Stimulated activated CD8-positive, alpha-beta memory T cell treated with anti-CD3 and anti-CD28 coated beads, Interleukin-12 subunit alpha, Interleukin-12 subunit beta, amount 100 ng/mL, for 1 hour (primary cell): ENCODE measurements at regions not wholly inside any gene's neighbourhood (a gene's known extent, or its start where the extent isn't known, plus 50 kb on each side); places are given as distances from the start of the nearest gene placed in this dataset.

Experiments used
- DNase-seq: peaks from one replicate; pipeline ENCODE4 v3.0.0-alpha.2; 2020; ENCODE audit warnings: low read depth

DNA sequence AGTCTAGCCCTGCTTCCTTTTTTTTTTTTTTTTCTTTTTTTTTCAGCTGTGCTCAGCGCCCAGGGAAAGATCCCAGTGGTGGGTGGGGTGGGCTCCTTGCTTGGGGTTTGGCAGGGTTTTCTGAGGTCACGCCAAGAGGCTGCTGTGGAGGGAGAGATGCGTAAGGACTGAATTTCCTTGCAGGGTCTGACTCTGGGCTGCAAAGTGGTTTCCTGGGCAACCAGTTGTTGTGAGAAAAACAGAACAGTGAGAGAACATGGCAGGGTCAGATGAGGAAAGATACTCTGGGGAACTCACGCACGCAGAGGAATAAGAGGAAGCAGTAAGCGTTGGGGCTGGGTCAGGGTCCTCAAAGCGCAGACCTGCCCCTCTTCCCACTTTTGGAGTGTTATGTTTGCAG lies 119.5 kb downstream of the IRF8 start:
- DNase-seq, result no peak

DNA sequence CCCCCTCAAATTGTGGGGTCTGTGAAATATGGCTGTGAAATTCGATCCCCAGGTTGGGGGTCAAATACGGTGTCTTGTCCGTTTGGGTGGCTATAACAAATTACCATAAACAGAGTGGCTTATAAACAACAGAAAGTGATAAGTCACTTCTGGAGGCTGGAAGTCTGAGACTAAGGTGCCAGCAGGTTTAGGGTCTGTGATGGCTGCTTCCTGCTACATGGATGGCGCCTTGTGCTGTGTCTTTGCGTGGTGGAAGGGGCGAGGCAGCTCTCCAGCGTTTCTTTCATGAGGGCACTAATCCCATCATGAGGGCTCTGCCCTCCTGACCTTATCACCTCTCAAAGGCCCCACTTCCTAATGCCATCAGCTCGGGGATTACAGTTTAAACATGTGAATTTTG lies 120.0 kb downstream of the IRF8 start:
- DNase-seq, result no peak

DNA sequence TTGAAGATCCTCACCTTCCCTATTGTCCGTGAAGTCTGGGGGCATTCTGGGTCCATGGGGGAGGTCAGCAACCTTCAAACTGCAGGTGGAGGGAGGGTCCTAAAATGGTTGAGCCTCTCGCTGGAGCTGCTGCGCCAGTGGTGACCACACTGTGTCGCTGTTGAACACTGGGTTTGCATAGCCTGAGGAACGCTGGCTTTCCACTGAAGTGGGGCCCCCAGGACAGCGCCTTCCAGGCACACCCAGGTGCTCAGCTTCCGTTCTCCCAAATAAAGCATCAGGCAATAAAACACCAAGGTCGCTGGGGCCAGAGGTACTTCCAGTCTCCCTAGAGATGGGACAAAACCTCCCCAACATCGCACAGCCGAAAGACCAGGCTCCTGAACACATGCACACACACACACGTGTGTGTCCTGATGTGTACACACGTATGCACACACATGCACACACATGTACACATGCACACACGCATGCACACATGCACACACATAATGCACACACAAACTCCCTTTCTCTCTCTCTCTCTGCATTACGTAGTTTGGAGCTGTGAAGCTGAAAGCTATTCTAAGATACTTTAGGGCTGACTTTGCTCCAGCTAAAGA lies 120.6 kb downstream of the IRF8 start:
- no peak for DNase-seq

DNA sequence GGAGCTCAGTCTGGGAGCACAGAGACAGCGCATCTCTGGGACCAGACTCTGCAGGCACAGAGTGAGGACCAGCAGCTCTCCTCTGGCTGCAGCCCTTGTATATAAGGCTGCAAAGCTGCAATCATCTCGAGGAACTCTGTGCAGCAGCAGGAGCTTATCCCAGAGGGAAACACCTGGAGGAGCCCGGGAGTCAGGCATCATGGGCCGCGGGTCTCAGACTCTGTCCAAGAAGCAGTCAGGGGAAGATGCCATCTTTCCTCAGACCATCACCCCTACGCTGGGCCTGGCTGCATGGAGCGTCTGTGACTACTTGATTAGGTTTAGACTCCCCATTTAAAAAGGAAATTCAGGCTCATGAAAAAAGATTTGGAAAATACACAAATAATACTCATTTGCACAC lies 122.0 kb downstream of the IRF8 start:
- no peak for DNase-seq

DNA sequence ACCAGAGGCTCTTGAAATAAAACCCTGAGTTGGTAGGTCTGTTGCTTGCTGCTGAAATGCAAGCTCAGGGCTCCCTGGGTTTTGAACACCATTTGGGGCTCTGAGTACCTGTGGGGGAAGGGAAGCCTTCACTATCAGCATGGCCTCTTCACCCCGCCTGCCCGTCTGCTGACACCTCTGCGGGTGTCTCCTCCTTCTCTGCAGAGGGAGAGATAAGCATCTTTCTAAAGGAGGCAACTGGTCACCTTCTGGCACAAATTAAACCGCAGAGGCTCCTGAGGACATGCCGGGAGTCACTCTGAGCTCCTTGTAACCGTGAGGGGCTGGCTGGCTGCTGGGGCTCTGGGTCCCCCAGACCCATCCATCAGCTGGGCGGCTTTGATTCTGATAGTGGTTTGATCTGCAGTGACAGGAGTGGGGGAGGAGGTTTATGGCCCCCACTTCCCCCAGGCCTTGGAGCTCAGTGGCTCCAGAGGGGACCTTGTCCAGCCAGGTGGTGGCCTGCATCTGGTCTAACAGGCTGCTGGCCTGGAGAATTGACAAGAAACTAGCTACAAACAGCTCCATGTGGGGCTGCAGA lies 123.5 kb downstream of the IRF8 start:
- DNase-seq, result no peak

DNA sequence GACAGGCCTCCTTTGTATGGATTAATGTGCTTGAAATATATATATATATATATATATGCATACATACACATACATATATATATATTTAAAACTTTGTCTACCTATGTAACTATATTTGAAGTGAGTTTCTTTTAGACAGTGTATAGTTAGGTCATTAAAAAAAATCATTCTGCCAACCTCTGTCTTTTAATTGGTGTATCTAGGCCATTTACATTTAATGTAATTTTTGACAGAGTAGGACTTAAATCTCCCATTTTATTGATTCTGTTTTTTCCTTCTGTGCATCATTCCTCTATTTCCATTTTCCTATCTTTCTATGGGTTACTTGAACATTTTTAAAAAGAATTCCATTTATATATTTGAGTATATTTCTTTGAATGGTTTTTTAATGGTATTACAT lies 125.2 kb downstream of the IRF8 start:
- DNase-seq, result no peak

DNA sequence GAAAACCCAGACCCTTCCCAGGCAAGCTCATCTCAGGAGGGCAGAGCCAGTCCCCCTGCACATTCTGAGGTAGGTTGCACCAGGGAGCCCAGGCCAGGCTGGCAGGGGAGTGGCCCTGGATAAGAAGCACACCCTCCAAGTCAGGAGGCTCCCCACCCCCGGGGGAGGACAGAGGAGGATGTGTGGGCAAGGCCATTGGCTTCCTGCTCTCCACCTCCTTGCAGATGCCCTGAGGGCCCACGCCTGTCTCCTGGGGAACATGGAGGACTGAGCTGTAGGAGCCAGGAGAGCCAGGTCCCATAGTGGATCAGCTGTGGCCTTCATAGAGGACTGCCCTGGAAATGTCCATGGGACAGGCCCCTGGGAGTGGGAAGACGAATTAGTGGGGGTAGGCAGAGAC lies 126.7 kb downstream of the IRF8 start:
- DNase-seq, result no peak

DNA sequence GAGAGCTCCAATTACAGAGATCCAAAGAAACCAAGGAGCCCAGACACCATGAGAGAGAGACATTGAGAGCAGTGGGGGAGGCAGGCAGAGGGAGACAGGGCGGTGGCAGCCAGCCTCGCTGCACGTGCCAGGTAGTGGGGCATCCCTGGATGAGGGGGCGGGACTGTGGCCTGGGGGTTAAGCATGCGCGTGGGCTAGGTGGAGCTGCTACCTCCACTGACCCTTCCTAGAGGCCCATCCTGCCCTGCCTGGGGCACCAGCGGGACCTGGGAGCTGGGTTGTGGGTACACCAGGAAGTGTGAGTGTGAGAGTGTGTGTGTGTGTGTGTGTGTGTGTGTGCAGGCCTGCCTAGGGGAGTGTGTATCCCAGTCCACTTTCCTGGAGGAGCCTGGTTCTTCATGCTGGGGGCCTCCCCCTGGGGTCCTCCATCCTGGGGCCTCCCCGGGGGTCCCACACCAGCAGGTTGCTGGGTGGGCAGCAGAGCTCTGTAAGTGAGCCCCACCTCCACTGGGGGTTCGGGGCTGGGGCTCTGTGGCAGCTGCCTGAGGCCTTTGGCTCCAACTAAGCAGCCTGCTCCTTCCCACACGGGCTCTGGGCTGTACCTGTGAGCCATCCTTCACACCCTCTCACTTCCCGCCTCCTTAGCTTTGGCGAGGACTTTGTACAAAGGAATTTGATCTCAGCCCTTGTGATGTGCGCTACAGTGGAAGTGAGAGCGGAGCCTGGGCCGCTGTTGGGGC lies 127.4 kb downstream of the IRF8 start:
- DNase-seq, result no peak

DNA sequence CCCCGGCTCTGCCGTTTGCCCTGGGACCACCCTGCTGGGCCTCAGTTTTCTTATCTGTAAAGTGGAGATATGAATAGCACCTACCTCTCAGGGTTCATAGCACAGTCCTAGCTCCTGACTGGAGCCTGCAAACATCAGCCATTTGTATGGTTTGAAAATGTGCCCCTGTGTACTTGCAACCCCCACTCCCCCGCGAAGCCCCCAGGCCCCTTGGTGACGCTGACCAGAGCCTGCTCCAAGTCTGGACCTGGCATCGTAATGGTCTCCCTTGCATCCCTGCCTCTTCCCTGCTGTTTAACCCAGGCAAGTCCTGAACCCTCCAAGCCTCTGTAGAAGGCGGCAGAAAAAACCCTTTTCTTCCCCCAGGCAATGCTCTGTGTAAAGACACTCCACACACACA lies 128.0 kb downstream of the IRF8 start:
- no peak for DNase-seq

DNA sequence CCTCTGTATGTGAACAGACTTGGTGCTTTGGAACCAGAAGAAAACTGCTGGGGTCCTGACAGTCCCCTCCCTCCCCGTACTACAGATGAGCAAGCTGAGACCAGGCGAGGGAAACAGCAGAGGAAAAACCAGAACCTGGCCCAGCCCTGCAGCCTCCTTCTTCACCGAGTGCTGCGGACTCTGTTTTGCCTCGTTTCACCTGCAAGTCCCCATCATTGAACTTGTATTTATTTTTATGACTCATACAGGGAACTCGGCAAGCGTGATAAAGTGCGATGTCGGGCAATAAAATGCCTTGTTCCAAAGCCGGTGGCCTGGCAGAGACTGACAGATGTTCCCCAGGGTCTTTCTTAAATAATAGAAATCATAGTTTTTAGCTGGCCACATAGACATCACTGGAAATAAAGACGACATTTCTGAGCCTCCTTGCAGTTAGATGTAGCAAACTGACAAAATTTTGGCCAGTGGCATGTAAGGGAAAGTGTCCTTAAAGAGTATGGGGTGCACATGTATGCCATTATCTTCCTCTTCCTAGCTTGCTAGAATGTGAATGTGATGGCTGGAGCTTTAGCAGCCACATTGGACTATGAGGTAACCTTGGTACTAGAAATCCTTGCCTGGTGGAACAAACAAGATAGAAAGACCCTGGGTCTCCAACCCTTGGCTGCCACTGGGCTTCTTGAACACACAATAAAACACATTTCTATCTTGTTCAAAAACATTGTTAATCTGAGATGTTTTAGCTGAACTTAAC lies 128.6 kb downstream of the IRF8 start:
- no peak for DNase-seq

DNA sequence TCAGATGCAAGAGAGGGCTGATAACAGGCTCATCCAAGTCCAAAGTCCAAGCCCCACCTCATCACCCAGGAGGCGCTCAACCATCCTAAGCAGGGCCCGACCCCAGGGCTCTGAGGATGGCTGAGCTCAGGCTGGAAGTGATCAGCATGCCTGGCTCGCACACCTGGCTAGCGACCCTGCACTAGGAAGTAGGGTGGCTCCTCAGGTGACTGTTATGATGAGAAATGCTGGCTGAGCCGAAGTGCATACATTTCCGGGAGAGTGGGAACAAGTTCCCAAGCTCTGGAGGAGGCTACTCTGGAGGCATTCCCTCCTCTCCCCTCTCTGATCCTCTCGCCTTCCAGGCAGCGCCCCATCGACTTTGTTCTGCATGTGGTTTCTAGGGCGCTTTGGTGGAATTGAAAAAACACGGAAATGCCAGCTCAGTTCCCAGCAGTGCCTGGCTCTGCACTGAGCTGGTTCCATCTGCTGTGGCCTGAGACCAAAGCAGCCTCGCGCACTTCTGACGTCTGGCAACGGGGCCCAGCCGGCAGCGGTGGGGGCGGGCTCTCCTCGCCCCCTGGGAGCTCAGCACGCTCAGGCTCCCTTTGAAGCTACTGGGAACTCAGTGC lies 130.3 kb downstream of the IRF8 start:
- DNase-seq, result no peak

DNA sequence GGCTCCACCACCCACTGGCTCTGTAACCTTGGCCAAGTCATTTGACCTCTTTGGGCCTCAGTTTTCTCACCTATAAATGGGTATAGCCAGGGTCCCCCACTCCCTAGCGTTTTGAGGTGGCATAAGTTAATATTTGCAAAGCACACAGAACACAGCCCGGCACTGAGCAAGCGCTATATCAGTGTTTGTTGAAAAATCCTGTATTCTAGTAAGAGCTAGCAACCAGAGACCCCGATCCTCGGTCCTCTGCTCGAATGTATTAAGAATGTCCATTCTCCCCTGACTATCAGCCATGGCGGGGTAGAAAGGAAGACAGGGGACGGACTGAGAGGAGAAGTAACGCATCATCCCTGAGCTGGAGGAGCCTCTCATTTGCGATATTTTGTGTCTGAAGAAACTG lies 131.2 kb downstream of the IRF8 start:
- DNase-seq, result no peak

DNA sequence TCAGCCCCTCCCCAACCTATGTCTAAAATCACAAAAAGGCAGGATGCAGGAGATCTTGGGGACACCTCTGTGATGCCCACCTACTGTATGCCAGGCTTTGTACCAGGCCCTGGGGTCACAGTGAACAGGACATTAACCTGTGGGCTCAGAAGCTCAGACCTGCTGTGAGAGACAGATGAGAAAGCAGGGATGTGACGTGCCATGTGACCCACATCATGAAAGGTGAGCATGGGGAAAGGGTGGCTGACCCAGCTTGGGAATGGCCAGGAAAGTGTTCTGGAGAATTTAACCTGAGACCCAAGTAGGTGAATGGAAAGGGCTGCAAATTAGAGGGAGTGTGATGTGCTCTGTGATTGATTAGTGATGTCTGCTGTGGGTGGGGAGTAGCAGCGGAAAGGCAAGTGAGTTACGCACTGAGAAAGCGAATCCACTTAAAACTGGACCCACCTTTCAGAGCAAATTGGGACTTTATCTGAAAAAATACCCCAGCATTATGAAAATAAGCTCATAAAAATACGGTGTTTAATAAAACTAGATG lies 132.2 kb downstream of the IRF8 start:
- no peak for DNase-seq

DNA sequence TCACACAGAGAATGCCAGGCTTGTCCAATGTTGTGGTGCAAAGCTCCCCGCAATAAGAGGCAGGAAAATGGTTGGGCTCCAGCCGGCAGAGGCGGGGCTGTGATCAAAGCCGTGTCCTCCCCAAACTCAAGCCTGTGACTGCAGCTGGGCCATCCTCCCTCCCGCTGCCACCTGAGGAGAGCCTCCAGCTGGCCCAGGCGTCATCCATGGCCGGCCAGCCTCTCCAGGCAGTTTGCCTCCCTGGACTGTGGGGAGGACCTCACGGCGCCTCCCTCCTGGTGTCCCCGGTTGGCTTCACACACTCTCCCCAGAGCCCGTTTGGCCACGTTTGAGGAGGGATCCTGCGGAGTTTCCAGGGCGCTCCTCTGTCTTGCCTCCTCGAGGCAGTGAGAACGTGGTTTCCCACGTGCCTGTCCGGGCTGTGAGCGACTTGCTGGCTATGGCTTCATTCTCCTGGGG lies 134.1 kb downstream of the IRF8 start:
- DNase-seq, result no peak

DNA sequence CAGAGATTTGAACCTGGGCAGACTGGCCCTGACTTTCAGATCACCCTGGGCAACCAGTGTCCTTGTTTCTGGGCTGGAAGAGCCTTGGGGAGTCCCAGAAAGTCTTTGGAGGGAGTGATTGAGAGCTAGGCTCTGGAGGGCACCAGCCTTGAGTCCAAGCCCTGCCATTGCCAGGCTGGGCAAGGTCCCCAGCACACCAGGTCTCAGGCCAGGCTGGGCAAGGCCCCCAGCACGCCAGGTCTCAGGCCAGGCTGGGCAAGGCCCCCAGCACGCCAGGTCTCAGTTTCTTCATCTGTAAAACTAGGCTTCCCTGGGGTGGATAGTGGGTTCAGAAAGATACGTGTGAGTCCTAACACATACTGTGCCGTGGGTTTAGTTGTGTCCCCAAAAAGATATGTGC lies 135.0 kb downstream of the IRF8 start:
- DNase-seq, result no peak

DNA sequence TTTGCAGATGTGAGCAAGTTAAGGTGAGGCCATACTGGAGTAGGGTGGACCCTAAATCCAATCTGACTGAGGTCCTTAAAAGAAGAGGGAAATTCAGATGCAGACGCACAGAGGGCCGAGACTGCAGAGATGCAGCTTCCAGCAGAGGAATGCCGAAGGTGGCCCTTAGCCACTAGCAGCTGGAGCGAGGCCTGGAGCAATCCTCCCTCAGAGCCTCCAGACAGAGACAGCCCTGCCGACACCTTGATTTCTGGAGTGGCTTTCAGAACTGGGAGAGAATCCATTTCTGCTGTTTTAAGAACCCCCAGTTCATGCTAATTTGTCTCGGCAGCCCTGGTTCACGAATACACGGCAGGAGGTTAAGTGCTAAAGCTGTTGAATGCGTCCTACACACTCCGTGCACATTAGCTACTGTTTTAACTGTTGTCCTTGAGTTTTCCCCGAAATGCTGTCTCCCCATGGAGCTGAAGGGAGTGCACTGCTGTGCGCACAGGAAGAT lies 135.5 kb downstream of the IRF8 start:
- no peak for DNase-seq

DNA sequence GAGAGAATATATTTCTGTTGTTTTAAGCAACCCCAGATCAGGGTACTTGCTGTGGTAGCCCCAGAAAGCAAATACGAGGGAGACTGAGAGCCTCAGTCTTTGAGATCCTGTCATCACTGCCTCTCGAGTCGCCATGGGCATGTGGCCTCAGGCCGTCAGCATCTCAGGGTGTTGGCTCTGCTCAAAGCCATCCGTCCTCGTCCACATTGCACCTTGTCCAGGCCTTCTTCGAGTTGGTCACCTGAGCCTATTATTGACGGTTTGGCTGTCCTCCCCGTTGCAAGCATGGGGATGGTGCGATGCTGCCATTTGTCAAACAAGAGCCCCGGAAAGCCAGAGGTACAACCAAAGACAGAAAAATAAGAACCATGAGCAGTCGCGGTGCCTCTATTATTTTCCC lies 136.9 kb downstream of the IRF8 start:
- no peak for DNase-seq

DNA sequence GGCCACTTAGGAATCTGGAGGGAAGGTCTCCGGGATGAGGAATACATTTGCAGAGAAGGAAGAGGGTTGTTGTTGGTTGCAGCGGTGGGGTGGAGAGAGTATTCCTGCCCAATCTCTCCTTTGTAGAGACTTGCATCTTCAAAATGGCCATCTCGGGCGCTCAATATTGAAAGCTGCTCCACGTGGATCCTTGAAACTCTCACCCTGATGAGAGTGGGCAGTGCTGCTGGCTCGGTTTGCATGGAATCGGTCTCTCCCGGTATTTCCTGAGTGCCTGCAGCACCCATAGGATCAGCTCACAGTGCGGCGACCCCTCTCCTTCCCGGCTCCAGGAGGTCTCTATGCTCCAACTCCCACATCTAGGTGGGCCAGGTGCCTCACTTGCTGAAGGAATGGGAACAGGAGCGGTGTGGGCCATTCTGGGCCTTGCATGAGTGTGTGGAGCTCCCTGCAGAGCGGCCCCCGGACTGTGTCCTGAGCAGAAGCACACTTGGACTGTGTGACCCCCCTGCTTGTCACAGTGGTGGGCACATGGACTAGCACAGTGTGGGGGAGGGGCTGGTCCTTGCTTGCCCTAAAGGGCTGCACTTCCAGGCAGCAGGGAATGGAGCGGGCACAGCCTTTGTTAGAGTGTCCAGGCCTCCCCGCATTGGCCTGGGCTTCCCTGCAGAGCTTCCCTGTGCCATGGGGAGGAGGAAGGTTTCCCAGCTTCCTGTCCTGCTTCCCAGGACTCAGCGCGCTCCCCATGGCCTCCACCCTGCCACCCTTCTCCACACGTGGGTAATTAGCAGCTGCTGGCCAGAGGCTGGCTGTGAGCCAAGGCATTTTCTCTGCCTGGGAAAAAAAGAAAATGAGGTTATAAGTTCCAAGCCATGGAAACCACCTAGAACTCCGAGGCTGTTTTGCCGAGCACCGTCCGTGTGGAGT lies 139.3 kb downstream of the IRF8 start:
- DNase-seq, result no peak

DNA sequence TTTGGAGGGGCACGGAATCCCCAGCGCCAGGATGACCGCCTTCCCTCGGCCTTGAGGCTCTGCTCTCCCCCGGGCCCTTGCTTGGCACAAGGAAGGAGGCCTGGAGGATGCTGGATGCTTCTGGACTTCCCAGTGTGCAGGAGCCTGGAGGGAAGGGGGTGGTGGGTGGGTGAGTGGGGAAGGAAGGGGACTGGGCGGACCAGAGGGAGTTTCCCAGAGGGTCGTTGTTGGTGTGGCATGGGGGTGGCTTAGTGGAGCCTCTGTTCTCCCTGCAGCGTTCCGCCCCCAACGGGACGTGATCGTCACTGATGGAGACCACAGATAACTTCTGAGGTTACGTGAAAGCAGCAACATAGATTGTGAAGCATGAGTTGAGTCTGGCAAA lies 140.0 kb downstream of the IRF8 start:
- DNase-seq, result no peak

DNA sequence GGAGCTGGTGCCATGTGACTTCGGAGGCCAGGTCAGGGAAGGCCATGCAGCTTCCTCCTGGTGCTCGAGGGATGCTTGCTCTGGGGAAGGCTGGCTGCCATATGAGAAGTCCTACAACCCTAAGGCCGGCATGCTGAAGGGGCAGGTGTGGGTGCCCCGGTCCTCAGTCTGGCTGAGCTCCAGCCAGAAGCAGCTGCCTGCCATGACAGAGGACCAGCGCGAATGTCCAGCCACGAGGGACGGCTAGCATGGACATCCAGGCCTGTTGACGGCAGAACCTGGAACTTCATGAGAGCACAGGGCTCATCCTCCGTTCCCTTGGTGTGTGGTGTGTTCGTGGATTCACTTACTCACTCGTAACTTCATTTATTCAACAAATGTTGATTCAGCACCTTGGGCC lies 140.6 kb downstream of the IRF8 start:
- no peak for DNase-seq

DNA sequence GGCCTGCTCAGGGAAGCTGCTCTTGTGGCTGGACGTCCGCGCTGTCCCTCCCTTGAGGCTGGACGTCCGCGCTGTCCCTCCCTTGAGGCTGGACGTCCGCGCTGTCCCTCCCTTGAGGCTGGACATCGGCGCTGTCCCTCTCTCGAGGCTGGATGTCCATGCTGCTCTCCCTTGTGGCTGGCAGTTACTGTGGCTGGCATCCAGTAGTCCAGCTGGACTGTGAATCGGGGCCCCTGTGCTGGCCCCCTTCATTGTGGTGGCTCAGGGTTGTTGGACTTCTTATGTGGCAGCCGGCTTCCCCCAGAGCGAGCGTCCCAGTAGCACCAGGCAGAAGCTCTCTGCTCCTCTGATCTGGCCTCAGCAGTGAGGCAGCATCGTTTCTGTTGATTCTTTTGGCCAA lies 141.5 kb downstream of the IRF8 start:
- no peak for DNase-seq
